Astrocyte of the cerebellum (primary cell): ENCODE measurements at regions not wholly inside any gene's neighbourhood (a gene's known extent, or its start where the extent isn't known, plus 50 kb on each side); places are given as distances from the start of the nearest gene placed in this dataset.
"Not testable (repeated sequence)": the region's sequence is repeated elsewhere in the genome, so short reads cannot be mapped to it uniquely, and the experiment has no call there.

Experiments
- DNase-seq: peaks from one replicate; pipeline ENCODE4 v3.0.0-alpha.2; 2011; ENCODE audit warnings: low read depth
- H3K4me3 ChIP-seq: 2 replicates; pipeline ENCODE4 v1.5.1; 2011; ENCODE audit warnings: mild to moderate bottlenecking, low read depth, low read length, moderate library complexity
- CTCF ChIP-seq: IDR thresholded peaks from 2 replicates; pipeline ENCODE4 v1.5.1; 2012; ENCODE audit warnings: low read length, low read depth, moderate library complexity, mild to moderate bottlenecking; ENCODE audit errors: missing control alignments
- in situ Hi-C: cut with HindIII; loops from 2 replicates; pipeline ENCODE4 v1.10.0; 2017; ENCODE audit warnings: low sequenced_read_pairs

GRCh38 chr1:4485878-4486277, 168.5 kb upstream of the AJAP1 start:
- DNase-seq, result no peak
- in situ Hi-C loops, result no loop called here
- TF ChIP-seq CTCF, result no peak
- H3K4me3 ChIP-seq, result no peak overlapping the region

GRCh38 chr1:4486408-4487120, 167.8 kb upstream of the AJAP1 start:
- in situ Hi-C loops, result no loop called here
- no peak for DNase-seq
- H3K4me3 ChIP-seq, result no peak overlapping the region
- TF ChIP-seq CTCF, result no peak

- H3K4me3 ChIP-seq, result no peak overlapping the region
- TF ChIP-seq CTCF, result no peak
- in situ Hi-C loops, result no loop called here
- DNase-seq, result no peak
Observed at GRCh38 chr1:4488018-4488417, 166.4 kb upstream of the AJAP1 start.

GRCh38 chr1:4489486-4489885, 164.9 kb upstream of the AJAP1 start:
- no peak for TF ChIP-seq CTCF
- in situ Hi-C loops, result no loop called here
- no peak overlapping the region for H3K4me3 ChIP-seq
- DNase-seq, result no peak

- H3K4me3 ChIP-seq, in situ Hi-C loops: not testable (repeated sequence)
Observed at GRCh38 chr1:4489992-4490391, 164.4 kb upstream of the AJAP1 start.

GRCh38 chr1:4494027-4494426, 160.4 kb upstream of the AJAP1 start:
- DNase-seq, result no peak
- in situ Hi-C loops, result no loop called here
- no peak overlapping the region for H3K4me3 ChIP-seq
- no peak for TF ChIP-seq CTCF

More at GRCh38 chr1:4489992-4490391, 164.4 kb upstream of the AJAP1 start:
- not testable (repeated sequence) for DNase-seq

GRCh38 chr1:4494558-4494957, 159.9 kb upstream of the AJAP1 start:
- no peak overlapping the region for H3K4me3 ChIP-seq
- DNase-seq, result no peak
- in situ Hi-C loops, result no loop called here
- no peak for TF ChIP-seq CTCF
